GM18511 (cell line): ENCODE measurements at regions not wholly inside any gene's neighbourhood (a gene's known extent, or its start where the extent isn't known, plus 50 kb on each side); places are given as distances from the start of the nearest gene placed in this dataset.
"Not testable (repeated sequence)": the region's sequence is repeated elsewhere in the genome, so short reads cannot be mapped to it uniquely, and the experiment has no call there.

Experiments
- ATAC-seq: cut with Tn5 transposase; IDR thresholded peaks from one replicate; pipeline ENCODE4 v1.9.1; 2021; ENCODE audit warnings: mild to moderate bottlenecking, moderate library complexity; ENCODE audit not compliant: unreplicated experiment

DNA sequence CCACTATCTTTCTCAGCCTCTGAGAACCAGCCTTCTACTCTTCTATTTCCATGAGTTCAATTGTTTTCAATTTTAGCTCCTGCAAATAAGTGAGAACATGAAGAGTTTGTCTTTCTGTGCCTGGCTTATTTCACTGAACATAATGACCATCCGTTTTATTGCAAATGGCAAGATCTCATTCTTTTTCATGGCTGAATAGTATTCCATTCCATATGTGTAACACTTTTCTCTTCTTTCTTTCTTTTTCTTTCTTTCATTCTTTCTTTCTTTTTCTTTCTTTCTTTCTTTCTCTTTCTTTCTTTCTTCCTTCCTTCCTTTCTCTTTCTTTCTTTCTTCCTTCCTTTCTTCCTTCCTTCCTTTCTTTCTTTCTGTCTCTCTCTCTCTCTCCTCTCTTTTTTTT lies 228.7 kb downstream of the SHOX start:
- ATAC-seq = no peak

DNA sequence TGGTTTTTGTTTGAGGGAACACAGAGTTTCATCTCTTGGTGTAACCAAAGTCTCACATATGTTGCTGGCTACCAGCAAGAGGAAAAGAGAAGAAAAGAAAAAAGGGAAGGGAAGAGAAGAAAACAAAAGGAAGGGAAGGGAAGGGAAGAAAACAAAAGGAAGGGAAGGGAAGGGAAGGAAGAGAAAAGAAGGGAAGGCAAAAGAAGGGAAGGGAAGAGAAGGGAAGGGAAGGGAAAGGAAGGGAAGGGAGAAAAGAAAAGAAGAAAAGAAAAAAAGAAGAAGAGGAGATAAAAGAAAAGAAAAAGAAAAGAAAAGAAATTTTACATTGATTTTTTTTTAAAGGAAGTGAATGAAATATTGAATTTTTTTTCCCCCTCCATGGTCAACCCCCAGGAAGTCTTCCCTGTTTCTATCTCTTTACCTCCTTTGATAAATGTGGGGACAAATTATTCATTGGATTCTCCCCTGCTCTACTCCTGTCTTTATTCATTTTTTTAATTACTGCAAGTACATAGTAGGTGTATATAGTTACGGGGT lies 228.0 kb downstream of the SHOX start:
- ATAC-seq = no peak

DNA sequence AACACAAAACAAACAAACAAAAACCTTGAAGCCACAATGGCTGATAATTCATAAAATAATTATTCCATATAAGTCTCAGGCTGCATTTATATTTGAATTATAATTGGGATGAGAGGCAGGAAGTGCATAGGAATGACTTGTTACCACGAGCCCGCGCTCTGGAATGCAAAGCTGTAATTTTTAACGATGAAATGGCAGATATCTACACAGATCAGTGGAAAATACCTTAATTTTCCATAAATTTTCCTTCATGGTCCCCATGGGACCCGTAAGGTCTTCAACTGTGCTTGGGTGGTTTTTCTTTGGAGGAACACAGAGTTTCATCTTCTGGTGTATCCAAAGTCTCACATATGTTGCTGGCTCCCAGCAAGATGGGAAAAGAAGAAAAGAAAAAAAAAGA lies 226.8 kb downstream of the SHOX start:
- no peak for ATAC-seq

DNA sequence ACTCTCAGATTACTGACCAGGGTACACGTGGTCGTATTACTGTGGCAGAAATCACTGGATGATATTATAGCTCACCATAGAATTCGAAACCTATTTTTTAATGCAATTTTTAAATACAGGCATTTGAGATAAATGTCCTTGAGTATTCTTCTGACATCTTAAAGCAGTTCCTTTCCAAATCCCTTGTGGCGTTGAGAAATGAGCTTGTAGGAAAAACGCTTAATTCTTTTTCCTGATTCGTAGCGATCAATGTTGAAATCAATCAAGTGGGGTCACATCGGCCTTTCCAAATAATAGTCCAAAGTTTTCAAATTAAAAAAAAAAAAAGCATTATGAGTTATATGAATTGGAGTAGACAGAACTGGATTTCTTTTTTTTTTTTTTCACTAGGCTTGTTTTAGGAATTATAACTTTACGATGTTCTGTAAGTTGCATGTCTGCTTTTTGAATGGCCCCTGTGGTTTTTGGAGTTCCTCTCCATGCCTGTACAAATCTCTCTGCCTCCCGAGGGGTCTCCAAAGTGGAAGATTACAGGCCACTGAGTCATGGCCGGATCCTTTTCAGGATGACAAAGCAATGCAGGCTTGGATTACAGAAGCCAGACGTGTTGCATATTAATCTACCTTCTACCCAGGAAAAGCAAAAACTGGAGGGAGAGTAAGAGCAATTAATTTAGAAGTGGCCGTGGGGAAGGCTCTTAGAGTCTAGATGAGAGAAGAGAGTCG lies 226.1 kb downstream of the SHOX start:
- no peak for ATAC-seq

DNA sequence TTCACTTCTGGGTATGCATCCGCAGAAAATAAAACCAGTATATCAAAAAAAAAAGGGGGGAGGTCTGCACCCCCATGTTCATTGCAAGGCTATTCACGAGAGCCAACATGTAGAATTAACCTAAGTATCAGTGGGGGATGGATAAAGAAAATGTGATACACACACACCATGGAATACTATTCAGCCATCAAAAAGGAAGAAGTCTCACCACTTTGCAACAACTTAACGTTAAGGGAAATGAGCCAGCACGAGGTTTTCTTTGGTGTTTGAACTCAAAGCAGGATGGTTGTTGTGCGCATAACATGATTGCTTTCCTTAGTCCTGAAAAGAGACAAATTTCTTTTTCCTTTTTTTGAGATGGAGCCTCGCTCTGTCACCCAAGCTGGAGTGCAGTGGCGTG lies 222.7 kb downstream of the SHOX start:
- no peak for ATAC-seq

DNA sequence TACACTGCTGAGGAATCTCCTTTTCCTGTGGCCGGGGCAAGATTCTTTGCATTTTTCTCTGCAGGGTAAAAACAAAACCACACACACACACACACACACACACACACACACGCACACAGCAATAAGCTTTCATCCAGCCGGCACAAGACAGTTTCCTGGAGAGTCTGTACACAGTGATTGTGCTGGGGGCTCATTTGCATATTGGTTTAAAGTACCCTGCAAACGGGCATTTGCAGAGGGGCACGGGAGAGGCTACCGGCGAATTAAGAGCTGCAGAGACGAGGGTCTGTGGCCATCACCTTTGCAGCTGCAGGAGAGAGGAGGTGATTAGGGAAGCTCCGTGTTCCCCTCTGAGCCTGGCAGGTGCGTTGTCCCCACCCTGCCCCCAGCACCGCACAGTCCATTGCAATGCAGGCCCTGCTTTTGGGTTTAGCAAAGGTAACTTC lies 219.9 kb downstream of the SHOX start:
- no peak for ATAC-seq

DNA sequence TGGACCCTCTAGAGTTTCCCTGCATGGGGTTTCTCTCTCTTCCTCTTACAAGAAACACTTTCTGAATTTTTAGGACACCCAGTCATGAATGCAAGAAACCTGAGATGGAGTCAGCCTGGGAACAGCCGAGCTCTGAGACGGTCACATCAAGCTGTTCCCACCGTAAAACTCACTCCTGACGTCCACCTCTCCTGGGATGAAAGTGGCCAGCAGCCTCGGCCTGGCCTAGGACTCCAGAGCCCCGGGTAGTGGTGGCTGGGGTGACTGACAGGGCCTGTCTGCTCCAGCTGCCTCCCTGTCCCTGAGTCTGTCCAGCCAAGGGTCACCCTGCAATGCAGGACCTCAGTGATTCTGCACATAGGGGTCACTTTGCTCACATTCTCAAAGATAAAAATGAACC lies 217.8 kb downstream of the SHOX start:
- no peak for ATAC-seq

DNA sequence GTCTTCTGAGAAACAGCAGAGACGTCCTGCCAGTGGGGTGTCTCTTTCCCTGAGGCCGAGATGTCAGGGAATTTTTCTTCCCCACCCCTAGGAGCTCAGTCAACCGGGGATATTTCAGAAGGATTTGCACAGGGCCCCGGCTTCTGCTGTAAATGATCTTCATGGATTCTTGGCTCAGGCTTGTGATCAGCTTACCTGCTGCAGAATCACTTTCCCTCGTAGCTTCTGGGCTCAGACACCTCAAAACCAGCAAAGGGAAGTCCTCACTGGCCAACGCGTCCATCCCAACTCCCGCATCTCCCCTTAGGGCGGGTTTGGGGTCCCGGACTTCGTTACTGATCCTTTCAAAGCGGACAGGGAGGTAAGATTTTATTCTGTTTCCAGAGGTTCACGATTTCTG lies 212.7 kb downstream of the SHOX start:
- no peak for ATAC-seq

DNA sequence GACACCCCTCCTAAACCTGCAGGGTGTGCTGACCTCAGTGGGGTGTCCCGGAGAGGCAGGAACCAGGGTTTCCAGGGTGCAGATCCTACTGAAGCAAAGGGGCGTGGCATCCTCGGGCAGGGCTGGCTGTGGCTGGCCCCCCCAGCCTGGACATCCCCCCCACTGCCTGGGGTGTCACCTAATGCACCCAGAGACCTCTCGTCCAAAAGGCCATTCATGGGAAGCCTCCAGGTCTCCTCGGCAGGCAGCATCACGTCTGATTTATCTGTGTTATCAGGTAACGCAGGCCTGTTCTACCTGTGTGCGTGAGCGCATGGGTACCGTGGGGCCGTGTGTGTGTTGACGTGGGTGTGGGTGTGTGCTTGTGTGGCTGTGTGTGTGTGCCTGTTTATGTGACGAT lies 210.0 kb downstream of the SHOX start:
- no peak for ATAC-seq

DNA sequence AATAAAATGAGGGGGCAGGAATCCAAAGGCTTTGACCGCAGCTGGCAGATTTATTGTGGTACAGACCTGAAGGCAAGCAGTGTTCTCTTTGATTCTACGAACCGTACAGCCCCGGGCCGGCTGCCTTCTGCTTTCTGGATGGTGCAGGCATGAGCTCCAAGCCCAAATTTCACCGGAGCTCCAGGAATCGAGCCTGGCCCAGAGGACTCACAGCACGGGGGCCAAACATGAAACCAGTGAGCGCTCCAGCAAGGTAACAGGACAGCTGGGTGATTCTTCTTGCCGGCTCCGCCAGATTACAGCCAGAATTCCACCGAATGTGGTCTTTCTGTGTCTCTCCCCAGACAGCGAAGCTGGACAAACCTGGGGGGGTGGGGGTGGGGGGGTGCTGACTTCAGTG lies 208.1 kb downstream of the SHOX start:
- ATAC-seq = not testable (repeated sequence)

DNA sequence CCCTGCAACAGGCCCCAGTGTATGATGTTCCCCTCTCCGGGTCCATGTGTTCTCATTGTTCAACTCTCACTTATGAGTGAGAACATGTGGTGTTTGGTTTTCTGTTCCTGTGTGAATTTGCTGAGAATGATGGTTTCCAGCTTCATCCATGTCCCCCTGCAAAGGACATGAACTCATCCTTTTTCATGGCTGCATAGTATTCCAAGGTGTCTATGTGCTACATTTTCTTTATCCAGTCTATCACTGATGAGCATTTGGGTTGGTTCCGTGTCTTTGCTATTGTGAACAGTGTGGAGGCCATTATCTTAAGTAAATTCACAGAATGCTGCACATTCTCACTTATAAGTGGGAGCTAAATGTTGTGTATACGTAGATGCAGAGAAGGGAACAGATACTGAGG lies 205.3 kb downstream of the SHOX start:
- not testable (repeated sequence) for ATAC-seq

DNA sequence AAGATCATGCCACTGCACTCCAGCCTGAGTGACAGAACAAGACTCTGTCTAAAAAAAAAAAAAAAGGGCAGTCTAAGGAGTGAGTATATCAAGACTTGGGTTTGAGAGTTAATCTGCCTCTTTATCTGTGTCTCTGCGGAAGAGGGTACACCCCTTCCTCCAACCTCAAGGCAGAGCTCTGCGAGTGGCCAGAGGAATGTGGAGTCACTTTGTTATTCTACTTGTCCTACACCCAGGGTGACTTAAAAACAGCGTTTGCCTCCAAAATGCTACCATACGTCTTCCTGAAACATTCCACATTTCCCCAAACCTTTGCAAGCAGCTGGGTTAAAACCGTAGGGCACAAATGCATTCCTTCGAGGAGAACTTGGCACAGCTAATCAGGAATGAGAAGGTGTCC lies 199.9 kb downstream of the SHOX start:
- ATAC-seq = no peak

DNA sequence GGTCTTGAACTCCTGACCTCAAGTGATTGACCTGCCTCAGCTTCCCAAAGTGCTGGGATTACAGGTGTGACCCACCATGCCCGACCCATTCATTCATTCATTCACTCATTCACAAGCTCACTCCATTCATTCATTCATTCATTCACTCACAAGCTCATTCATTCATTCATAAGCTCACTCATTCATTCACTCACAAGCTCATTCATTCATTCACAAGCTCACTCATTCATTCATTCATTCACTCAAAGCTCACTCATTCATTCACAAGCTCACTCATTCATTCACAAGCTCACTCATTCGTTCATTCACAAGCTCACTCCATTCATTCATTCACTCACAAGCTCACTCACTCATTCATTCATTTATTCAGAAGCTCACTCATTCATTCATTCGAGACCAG lies 198.6 kb downstream of the SHOX start:
- no peak for ATAC-seq

DNA sequence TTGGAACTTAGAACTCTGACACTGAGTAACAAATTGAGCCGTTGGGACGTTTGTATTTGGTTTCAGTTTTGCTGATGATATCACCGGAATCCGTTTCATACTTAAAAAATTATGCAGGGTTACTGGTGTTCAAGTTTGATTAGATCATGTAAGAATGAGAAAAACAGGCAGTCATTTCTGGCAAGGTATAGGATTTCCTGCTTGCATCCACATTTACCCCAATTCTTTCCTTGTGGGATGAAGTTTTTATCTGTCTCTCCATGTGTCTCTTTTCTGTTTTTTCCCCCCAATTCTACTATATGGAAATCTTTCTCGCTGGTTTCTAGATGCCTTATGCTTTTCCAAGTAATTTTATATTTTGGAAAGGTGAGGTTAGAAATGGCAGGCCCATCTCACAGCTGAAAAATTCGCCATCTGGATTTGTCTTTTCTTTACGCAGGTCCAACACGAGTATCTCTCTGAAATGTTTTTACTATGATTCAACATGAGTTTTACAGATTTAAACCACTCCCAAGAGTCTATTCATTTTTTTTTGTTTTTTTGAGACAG lies 197.9 kb downstream of the SHOX start:
- ATAC-seq = no peak

DNA sequence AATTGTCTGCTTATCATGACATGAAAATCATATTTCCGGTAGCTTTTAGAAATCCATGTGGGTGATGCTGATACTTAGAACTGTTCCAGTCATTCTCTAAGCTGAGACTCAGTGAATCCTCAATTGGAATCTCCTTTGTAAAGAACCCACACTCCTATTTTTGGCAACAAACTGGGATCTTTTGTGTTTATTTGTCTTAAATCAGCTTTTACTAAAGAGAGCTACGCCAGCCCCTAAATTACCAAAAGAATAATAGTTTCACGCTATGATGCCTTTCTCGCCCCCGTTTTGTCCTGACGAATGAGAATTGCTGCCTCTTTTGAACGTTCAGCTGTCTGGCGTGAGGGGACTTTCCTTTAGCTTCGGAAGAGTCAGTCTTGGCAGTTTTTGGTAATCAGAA lies 195.9 kb downstream of the SHOX start:
- no peak for ATAC-seq

DNA sequence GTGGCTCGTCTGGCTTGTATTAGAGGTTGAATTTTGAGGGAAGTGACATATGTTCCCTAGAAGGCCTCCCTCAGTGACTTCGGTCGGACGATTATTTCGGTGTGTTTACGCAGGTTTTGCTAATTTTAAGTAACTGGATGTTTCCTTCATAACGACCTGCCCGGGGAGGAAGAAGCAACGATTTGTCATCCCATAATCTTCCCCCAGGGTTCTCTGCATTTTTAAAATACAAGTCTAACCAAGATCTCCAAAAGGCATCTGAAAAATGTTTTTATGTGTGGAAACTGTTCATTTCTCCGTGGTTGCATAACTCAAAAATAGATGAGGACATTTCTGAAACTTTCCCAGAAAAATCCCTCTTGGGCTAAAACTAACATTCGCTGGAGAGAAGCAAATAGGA lies 195.4 kb downstream of the SHOX start:
- ATAC-seq = no peak

DNA sequence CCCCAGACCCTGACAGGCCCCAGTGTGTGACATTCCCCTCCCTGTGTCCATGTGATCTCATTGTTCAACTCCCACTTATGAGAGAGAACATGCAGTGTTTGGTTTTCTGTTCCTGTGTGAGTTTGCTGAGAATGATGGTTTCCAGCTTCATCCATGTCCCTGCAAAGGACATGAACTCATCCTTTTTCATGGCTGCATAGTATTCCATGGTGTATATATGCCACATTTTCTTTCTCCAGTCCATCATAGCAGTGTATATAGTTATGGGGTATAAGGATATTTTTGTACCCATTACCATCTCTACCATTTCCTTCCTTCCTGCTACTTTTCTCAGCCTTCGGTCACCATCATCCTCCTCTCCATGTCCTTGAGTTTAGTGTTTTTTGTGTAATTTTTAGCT lies 192.5 kb downstream of the SHOX start:
- ATAC-seq = not testable (repeated sequence)

DNA sequence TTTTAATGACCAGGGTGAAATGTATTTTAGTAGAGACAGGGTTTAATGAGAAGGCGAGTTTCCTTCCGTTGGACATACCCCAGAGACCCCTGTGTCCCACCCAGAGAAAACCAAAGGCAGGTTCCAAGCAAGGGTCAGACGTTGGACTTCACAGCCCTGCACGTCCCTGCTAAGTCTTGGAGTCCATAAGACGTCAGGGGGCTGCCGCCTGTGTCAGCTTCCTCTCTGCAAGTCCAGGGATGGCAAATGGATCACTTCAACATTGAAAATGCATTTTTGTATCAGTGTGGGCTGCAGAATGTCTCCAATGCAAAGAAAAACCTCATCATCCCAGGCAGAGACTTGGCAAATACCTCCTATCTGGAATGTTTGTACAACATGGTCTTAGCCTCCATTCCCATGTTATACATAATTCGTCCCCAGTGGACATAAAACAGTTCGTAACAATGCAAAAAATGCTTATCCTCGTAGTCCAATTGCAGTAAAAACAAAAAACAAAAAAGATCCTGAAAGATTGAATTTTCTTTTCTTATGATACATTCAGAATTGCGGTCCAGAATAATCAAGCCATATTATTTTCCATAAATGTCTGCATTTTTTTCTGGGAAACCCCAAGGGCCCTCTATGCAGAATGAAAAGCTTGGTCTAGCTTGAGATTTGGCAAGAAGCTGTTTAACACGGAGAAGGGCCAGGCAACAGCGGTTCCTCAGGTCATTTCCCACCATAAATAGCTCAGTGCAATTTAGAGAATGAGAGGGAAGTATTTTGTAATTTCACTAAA lies 190.9 kb downstream of the SHOX start:
- no peak for ATAC-seq

DNA sequence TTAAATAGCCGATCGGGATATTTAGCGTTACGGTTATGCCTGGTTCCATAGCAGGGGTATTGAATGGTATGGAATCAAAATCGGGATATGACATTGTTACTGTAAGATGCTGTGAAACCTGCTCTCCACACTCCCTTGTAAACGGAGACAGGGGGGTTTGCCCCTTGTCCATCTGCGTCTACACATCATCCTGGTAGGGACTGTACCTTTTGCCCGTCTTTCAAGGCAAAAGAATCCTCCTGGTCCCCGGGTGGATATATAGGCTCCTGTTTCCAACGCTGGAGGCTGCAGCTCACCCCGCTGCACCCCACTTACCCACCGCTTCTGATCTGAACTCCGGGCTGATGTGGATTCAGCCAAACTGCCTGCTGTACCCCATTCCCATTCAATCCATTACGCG lies 189.1 kb downstream of the SHOX start:
- ATAC-seq = no peak

DNA sequence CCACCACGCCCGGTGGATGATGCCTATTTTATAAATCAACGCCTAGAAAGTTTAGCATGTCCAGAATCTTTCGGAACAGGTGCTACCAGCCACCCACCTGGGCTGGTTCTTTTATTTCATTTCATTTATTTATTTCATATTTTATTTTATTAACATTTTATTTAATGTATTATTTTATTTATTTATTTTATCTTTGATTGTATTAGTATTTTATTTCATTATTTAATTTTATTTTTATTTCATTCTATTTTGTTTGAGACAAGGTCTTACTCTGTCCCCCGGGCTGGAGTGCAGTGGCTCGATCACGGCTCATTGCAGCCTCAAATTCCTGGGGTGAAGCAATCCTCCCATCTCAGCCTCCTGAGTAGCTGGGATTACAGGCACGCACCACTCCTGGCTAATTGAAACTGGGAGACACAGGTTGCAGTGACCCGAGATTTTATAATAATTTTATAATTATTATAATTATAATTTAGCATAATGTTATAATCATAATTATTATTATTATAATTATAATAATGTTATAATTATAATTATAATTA lies 187.2 kb downstream of the SHOX start:
- ATAC-seq = no peak

DNA sequence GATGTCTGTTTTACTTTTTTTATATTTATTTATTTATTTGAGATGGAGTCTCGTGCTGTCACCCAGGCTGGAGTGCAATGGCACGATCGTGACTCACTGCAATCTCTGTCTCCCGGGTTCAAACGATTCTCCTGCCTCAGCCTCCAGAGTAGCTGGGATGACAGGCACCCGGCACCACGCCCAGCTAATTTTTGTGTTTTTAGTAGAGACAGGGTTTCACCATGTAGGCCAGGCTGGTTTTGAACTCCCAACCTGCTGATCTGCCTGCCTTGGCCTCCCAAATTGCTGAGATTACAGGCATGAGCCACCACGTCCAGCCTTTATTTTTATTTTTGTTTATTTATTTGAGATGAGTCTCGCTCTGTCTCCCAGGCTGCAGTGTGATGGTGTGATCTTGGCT lies 186.6 kb downstream of the SHOX start:
- not testable (repeated sequence) for ATAC-seq

DNA sequence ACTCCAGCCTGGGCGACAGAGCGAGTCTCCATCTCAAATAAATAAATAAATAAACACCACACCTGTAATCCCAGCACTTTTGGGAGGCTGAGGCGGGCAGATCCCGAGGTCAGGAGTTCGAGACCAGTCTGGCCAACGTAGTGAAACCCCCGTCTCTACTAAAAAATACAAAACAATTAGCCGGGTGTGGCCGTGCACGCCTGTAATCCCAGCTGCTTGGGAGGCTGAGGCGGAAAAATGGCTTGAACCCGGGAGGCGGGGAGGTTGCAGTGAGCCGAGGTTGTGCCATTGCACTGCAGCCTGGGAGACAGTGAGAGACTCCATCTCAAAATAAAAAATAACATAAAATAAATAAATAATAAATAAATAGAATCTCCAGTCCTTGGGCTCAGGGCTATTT lies 185.8 kb downstream of the SHOX start:
- no peak for ATAC-seq
